ENCODE measurements at regions not wholly inside any gene's neighbourhood (a gene's known extent, or its start where the extent isn't known, plus 50 kb on each side); places are given as distances from the start of the nearest gene placed in this dataset.

- Histone ChIP-seq H3K36me3 (ENCODE audit: insufficient read depth, low read length) (no peaks in the 10 kb centered on the region), H3K4me2 (ENCODE audit: insufficient read depth, low read length) (peak overlapping the region; percentile 51), H3K27me3 (ENCODE audit: insufficient read depth, low read length, poor library complexity) (no peaks in the 10 kb centered on the region), H3K27ac (ENCODE audit: low read length) (peak overlapping the region; percentile 75), H3K9ac (ENCODE audit: low read depth, low read length) (peak overlapping the region; percentile 35), H3K4me1 (ENCODE audit: insufficient read depth, low read length) (peaks cover 40% of the 10 kb centered on the region), H2AFZ (ENCODE audit: low read depth, low read length) (peak overlapping the region; percentile 56), H3K9me3 (ENCODE audit: insufficient read depth, low read length, severe bottlenecking) (no peaks in the 10 kb centered on the region), H4K20me1 (ENCODE audit: insufficient read depth, low read length) (no peaks in the 10 kb centered on the region), H3K79me2 (ENCODE audit: insufficient read depth, low read length) (no peaks in the 10 kb centered on the region), H3K4me3 (ENCODE audit: low read depth in 1 of 2, low read length in 2 of 2) (peak overlapping the region in 1 of 2 experiments; percentile 27; a peak in 1 of 4 replicates)
- ATAC-seq (ENCODE audit: insufficient read depth, low read depth) (peak; percentile 82), DNase-seq (no peak)
- TF ChIP-seq EZH2 (IDR thresholded peaks at IDR 0.05; ENCODE audit: borderline replicate concordance, low read depth, low read length, severe bottlenecking) (no peak), CTCF (IDR thresholded peaks at IDR 0.05; ENCODE audit: borderline replicate concordance, extremely low read depth, low read length, poor library complexity, severe bottlenecking) (no peak)
Observed at GRCh38 chr1:147046189-147046862, 108.2 kb downstream of the NBPF12 start.
